A549 (cell line): ENCODE measurements at regions not wholly inside any gene's neighbourhood (a gene's known extent, or its start where the extent isn't known, plus 50 kb on each side); places are given as distances from the start of the nearest gene placed in this dataset.
A peak's percentile ranks its signal among the peaks of the same experiment; 100 is the strongest.
"Not testable (repeated sequence)": the region's sequence is repeated elsewhere in the genome, so short reads cannot be mapped to it uniquely, and the experiment has no call there.

Source experiments
- ATAC-seq, 2 experiments: fragments of 200-7000 bp in 1 of 2; fragments of >200 bp in 1 of 2; cut with Nextera tagmentation in 1 of 2; cut with Tn5 transposase in 1 of 2; 3 replicates each; pipeline versions ENCODE4 v1.8.0 to v1.9.1; 2018 to 2020; ENCODE audit warnings: mild to moderate bottlenecking in 1 of 2, moderate library complexity in 1 of 2
- CTCF ChIA-PET: fragments of 300-600 bp; sonication (Branson Sonifier 250); formaldehyde crosslinking; extraction: SDS; loops from one replicate; lab custom pipeline; 2021; ENCODE audit warnings: antibody characterized with exemption, inconsistent platforms; lab: Yijun Ruan, JAX
- POLR2A ChIA-PET: fragments of 350-600 bp; formaldehyde crosslinking; extraction: SDS; loops from one replicate; lab custom pipeline; 2021; ENCODE audit warnings: antibody characterized with exemption, inconsistent platforms; lab: Yijun Ruan, JAX
- DNase-seq, 2 experiments: peaks; one replicate each; pipeline versions ENCODE4 v3.0.0 to v3.0.0-alpha.2; 2011 to 2016; ENCODE audit warnings: low read depth in 1 of 2, low spot score in 1 of 2
- FAIRE-seq: peaks from 2 replicates; lab custom pipeline; 2011; peaks lifted over from hg19 to GRCh38; lab: Jason Lieb, UNC
- H3K27ac ChIP-seq, 2 experiments: fragments of >200 bp; sonication (Bioruptor Twin); formaldehyde crosslinking; 3 replicates each; pipeline ENCODE4 v1.5.1; 2016 to 2017
- H3K4me1 ChIP-seq: fragments of >200 bp; sonication (Bioruptor Twin); formaldehyde crosslinking; 3 replicates; pipeline ENCODE4 v1.6.1; 2016
- H3K4me2 ChIP-seq: fragments of >200 bp; sonication (Bioruptor Twin); formaldehyde crosslinking; 3 replicates; pipeline ENCODE4 v1.6.1; 2016
- H3K4me3 ChIP-seq: fragments of >200 bp; sonication (Bioruptor Twin); formaldehyde crosslinking; 3 replicates; pipeline ENCODE4 v1.5.1; 2016
- H3K9me3 ChIP-seq: fragments of >200 bp; sonication (Bioruptor Twin); formaldehyde crosslinking; 3 replicates; pipeline ENCODE4 v1.6.1; 2016
- BCL3 ChIP-seq: fragments of >200 bp; sonication (Bioruptor Twin); formaldehyde crosslinking; IDR thresholded peaks from 3 replicates; pipeline ENCODE4 v1.6.1; 2016
- BHLHE40 ChIP-seq: IDR thresholded peaks from 2 replicates; pipeline ENCODE4 v1.6.1; 2012; ENCODE audit warnings: low read depth, low read length, inconsistent platforms
- CBX2 ChIP-seq: fragments of 200-600 bp; sonication (generic); IDR thresholded peaks from 2 replicates; pipeline ENCODE4 v1.6.1; 2016; ENCODE audit warnings: low read depth, mild to moderate bottlenecking, borderline replicate concordance
- CBX8 ChIP-seq: fragments of 200-600 bp; sonication (generic); IDR thresholded peaks from 2 replicates; pipeline ENCODE4 v1.6.1; 2016
- CEBPB ChIP-seq, 2 experiments: fragments of >200 bp in 1 of 2; sonication (Bioruptor Twin) in 1 of 2; formaldehyde crosslinking in 1 of 2; IDR thresholded peaks; 2 replicates each; pipeline ENCODE4 v1.6.1; 2012 to 2016
- CHD2 ChIP-seq: fragments of 150-350 bp; IDR thresholded peaks from 2 replicates; pipeline ENCODE4 v1.6.1; 2014; ENCODE audit warnings: low read length; ENCODE audit not compliant: partially characterized antibody
- CHD4 ChIP-seq: fragments of 200-600 bp; sonication (generic); IDR thresholded peaks from 2 replicates; pipeline ENCODE4 v1.6.1; 2016; ENCODE audit warnings: antibody characterized with exemption, mild to moderate bottlenecking, borderline replicate concordance
- EHMT2 ChIP-seq: fragments of 200-600 bp; sonication (generic); IDR thresholded peaks from 2 replicates; pipeline ENCODE4 v1.6.1; 2016; ENCODE audit warnings: antibody characterized with exemption, low read depth, mild to moderate bottlenecking, moderate library complexity
- FOSL2 ChIP-seq, 2 experiments: fragments of 450-650 bp in 1 of 2; fragments of >200 bp in 1 of 2; sonication (Bioruptor Twin) in 1 of 2; formaldehyde crosslinking; IDR thresholded peaks; 2 replicates each; pipeline versions ENCODE4 v1.5.0 to v1.6.1; 2016 to 2020; ENCODE audit warnings: mild to moderate bottlenecking in 1 of 2, moderate library complexity in 1 of 2
- GATA3 ChIP-seq: IDR thresholded peaks from 2 replicates; pipeline ENCODE4 v1.6.1; 2012; ENCODE audit warnings: borderline replicate concordance
- HDAC2 ChIP-seq: fragments of 200-600 bp; sonication (generic); IDR thresholded peaks from 2 replicates; pipeline ENCODE4 v1.6.1; 2016
- HOXB13 ChIP-seq: fragments of 250-450 bp; sonication (Bioruptor Pico); IDR thresholded peaks from 2 replicates; pipeline ENCODE4 v1.5.0; 2020; ENCODE audit warnings: low read depth, mild to moderate bottlenecking, moderate library complexity
- JUN ChIP-seq, 2 experiments: fragments of >200 bp; sonication (Bioruptor Twin); formaldehyde crosslinking; IDR thresholded peaks; 2 replicates in 1 of 2; 3 replicates in 1 of 2; pipeline ENCODE4 v1.6.1; 2016 to 2017
- KDM1A ChIP-seq: fragments of 200-600 bp; sonication (generic); IDR thresholded peaks from 2 replicates; pipeline ENCODE4 v1.6.1; 2016; ENCODE audit warnings: low read depth, mild to moderate bottlenecking
- MAFK ChIP-seq: fragments of 450-650 bp; IDR thresholded peaks from 2 replicates; pipeline ENCODE4 v1.6.1; 2014; ENCODE audit not compliant: partially characterized antibody
- RCOR1 ChIP-seq: fragments of 150-350 bp; IDR thresholded peaks from 2 replicates; pipeline ENCODE4 v1.6.1; 2014; ENCODE audit warnings: antibody characterized with exemption, low read length, low read depth
- RFX5 ChIP-seq: fragments of 450-650 bp; IDR thresholded peaks from 2 replicates; pipeline ENCODE4 v1.7.1; 2014; ENCODE audit warnings: antibody characterized with exemption, mild to moderate bottlenecking, moderate library complexity
- SMC3 ChIP-seq: fragments of >200 bp; sonication (Bioruptor Twin); formaldehyde crosslinking; IDR thresholded peaks from 3 replicates; pipeline ENCODE4 v1.6.1; 2018; ENCODE audit warnings: inconsistent platforms
- SREBF2 ChIP-seq: fragments of 450-650 bp; IDR thresholded peaks from 2 replicates; pipeline ENCODE4 v1.6.1; 2014; ENCODE audit warnings: mild to moderate bottlenecking, moderate library complexity
- TFCP2L1 ChIP-seq: fragments of 250-450 bp; sonication (Bioruptor Pico); IDR thresholded peaks from 2 replicates; pipeline ENCODE4 v1.5.0; 2021; ENCODE audit warnings: mild to moderate bottlenecking
- TP53 ChIP-seq: fragments of 250-450 bp; sonication (Bioruptor Pico); IDR thresholded peaks from 2 replicates; pipeline ENCODE4 v1.5.0; 2021; ENCODE audit warnings: mild to moderate bottlenecking, moderate library complexity
- ZC3H11A ChIP-seq: fragments of 450-650 bp; IDR thresholded peaks from 2 replicates; pipeline ENCODE4 v1.6.1; 2014; ENCODE audit warnings: antibody characterized with exemption, mild to moderate bottlenecking
- ZFP36 ChIP-seq: fragments of 450-650 bp; IDR thresholded peaks from 2 replicates; pipeline ENCODE4 v1.6.1; 2014; ENCODE audit warnings: borderline replicate concordance; ENCODE audit not compliant: partially characterized antibody
- ZNF302 ChIP-seq: fragments of 250-450 bp; sonication (Bioruptor Pico); IDR thresholded peaks from 2 replicates; pipeline ENCODE4 v1.9.0; 2021; ENCODE audit warnings: inconsistent platforms, mild to moderate bottlenecking, moderate library complexity
- ZSCAN20 ChIP-seq: fragments of 250-450 bp; sonication (Bioruptor Pico); IDR thresholded peaks from 2 replicates; pipeline ENCODE4 v1.8.0; 2022; ENCODE audit warnings: mild to moderate bottlenecking, moderate library complexity
- WGBS: methylation state at CpG from one replicate; pipeline ENCODE4 v1.1.6; 2017; ENCODE audit errors: missing lambda C conversion rate; 5-methylcytosine and 5-hydroxymethylcytosine counted together
- TF ChIP-seq, protein P1 (sequence below): fragments of 250-450 bp; sonication (Bioruptor Pico); IDR thresholded peaks from 2 replicates; pipeline ENCODE4 v1.5.0; 2021; ENCODE audit warnings: mild to moderate bottlenecking, moderate library complexity, borderline replicate concordance
- TF ChIP-seq, protein P2 (sequence below): fragments of 200-600 bp; sonication (generic); IDR thresholded peaks from 2 replicates; pipeline ENCODE4 v1.6.1; 2016; ENCODE audit warnings: antibody characterized with exemption, mild to moderate bottlenecking, moderate library complexity
- TF ChIP-seq, protein P3 (sequence below): fragments of 450-650 bp; IDR thresholded peaks from 2 replicates; pipeline ENCODE4 v1.6.1; 2014; ENCODE audit warnings: antibody characterized with exemption

- no peak for ATAC-seq
- FAIRE-seq, result no peak
- ChIA-PET CTCF (interaction anchor here (0.5 to 2.9 kb wide), 3 partner anchors 20 to 1907 kb away, joined by 3 to 13 read pairs (median 5); no protein-coding TSS in a partner anchor), POLR2A (no interaction called here)
- Histone ChIP-seq H3K9me3 (peaks cover 4% of the 10 kb centered on the region; the same call in 1 of the 3 replicates), H3K4me2 (no peak overlapping the region), H3K27ac (no peak overlapping the region), H3K4me3 (no peak overlapping the region), H3K4me1 (no peaks in the 10 kb centered on the region)
- WGBS, result 23% methylated on average over 5 of the region's 5 CpGs
- DNase-seq, result no peak
- no peak for TF ChIP-seq RFX5
- TF ChIP-seq EHMT2, result no peak
- no peak for TF ChIP-seq SMC3
- TF ChIP-seq ZFP36, result no peak
- TF ChIP-seq, protein P1, sequence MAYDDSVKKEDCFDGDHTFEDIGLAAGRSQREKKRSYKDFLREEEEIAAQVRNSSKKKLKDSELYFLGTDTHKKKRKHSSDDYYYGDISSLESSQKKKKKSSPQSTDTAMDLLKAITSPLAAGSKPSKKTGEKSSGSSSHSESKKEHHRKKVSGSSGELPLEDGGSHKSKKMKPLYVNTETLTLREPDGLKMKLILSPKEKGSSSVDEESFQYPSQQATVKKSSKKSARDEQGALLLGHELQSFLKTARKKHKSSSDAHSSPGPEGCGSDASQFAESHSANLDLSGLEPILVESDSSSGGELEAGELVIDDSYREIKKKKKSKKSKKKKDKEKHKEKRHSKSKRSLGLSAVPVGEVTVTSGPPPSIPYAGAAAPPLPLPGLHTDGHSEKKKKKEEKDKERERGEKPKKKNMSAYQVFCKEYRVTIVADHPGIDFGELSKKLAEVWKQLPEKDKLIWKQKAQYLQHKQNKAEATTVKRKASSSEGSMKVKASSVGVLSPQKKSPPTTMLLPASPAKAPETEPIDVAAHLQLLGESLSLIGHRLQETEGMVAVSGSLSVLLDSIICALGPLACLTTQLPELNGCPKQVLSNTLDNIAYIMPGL (CRISPR knock-in tag), result no peak
- TF ChIP-seq GATA3, result no peak
- TF ChIP-seq, protein P2, sequence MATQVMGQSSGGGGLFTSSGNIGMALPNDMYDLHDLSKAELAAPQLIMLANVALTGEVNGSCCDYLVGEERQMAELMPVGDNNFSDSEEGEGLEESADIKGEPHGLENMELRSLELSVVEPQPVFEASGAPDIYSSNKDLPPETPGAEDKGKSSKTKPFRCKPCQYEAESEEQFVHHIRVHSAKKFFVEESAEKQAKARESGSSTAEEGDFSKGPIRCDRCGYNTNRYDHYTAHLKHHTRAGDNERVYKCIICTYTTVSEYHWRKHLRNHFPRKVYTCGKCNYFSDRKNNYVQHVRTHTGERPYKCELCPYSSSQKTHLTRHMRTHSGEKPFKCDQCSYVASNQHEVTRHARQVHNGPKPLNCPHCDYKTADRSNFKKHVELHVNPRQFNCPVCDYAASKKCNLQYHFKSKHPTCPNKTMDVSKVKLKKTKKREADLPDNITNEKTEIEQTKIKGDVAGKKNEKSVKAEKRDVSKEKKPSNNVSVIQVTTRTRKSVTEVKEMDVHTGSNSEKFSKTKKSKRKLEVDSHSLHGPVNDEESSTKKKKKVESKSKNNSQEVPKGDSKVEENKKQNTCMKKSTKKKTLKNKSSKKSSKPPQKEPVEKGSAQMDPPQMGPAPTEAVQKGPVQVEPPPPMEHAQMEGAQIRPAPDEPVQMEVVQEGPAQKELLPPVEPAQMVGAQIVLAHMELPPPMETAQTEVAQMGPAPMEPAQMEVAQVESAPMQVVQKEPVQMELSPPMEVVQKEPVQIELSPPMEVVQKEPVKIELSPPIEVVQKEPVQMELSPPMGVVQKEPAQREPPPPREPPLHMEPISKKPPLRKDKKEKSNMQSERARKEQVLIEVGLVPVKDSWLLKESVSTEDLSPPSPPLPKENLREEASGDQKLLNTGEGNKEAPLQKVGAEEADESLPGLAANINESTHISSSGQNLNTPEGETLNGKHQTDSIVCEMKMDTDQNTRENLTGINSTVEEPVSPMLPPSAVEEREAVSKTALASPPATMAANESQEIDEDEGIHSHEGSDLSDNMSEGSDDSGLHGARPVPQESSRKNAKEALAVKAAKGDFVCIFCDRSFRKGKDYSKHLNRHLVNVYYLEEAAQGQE, result no peak
- no peak for TF ChIP-seq MAFK
- TF ChIP-seq ZC3H11A, result no peak
- no peak for TF ChIP-seq BHLHE40
- TF ChIP-seq ZNF302 (CRISPR knock-in tag), result no peak
- no peak for TF ChIP-seq HDAC2
- no peak for TF ChIP-seq RCOR1
- no peak for TF ChIP-seq TP53
- TF ChIP-seq BCL3, result no peak
Measured at GRCh38 chr12:114604606-114605005, 79.4 kb downstream of the TBX3 start.

DNA sequence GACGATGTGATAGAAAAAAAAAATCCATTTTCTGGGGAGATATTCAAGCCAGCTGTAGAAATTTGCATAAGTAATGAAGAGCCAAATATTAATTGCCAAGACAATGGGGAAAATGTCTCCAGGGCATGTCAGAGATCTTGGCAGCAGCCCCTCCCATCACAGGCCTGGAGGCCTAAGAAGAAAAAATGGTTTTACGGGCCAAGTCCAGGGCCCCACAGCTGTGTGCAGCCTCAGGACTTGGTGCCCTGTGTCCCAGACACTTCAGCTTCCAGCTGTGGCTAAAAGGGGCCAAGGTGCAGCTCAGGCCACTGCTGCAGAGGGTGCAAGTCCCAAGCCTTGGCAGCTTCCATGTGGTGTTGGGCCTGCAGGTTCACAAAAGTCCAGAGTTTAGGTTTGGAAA, 83.4 kb downstream of the TBX3 start:
- 85% methylated on average over 2 of the region's 2 CpGs for WGBS
- not testable (repeated sequence) for ATAC-seq

GRCh38 chr12:114598111-114598510, 85.9 kb downstream of the TBX3 start:
- 6% methylated on average over 2 of the region's 2 CpGs for WGBS
- Histone ChIP-seq H3K4me1 (no peaks in the 10 kb centered on the region), H3K9me3 (peaks cover 6% of the 10 kb centered on the region; the same call in 2 of the 3 replicates), H3K4me2 (no peak overlapping the region), H3K4me3 (no peak overlapping the region), H3K27ac (no peak overlapping the region)
- DNase-seq (no peak), FAIRE-seq (no peak), ATAC-seq (no peak)
- CTCF ChIA-PET, result interaction anchor here (0.6 to 0.8 kb wide), 2 partner anchors 11 to 633 kb away, joined by 3 to 5 read pairs; no protein-coding TSS in a partner anchor
- TF ChIP-seq CHD2 (no peak), KDM1A (no peak), CEBPB (IDR thresholded peaks at IDR 0.05) (no peak), TP53 (no peak), ZFP36 (no peak), BHLHE40 (no peak), CBX2 (no peak), RFX5 (no peak), ZNF302 (CRISPR knock-in tag) (no peak), HOXB13 (CRISPR knock-in tag) (no peak), JUN (IDR thresholded peaks at IDR 0.05) (no peak), CBX8 (no peak), SREBF2 (no peak), FOSL2 (IDR thresholded peaks at IDR 0.05) (no peak), FOSL2 (CRISPR knock-in tag; IDR thresholded peaks at IDR 0.05) (no peak), ZSCAN20 (CRISPR knock-in tag) (no peak), SMC3 (no peak), CHD4 (no peak), TFCP2L1 (CRISPR knock-in tag) (no peak)
- TF ChIP-seq, protein P3, sequence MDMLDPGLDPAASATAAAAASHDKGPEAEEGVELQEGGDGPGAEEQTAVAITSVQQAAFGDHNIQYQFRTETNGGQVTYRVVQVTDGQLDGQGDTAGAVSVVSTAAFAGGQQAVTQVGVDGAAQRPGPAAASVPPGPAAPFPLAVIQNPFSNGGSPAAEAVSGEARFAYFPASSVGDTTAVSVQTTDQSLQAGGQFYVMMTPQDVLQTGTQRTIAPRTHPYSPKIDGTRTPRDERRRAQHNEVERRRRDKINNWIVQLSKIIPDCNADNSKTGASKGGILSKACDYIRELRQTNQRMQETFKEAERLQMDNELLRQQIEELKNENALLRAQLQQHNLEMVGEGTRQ, result no peak
- POLR2A ChIA-PET, result no interaction called here

More for the DNA sequence above, 83.4 kb downstream of the TBX3 start:
- H3K27ac ChIP-seq, H3K4me1 ChIP-seq, H3K4me2 ChIP-seq: not testable (repeated sequence)
- TF ChIP-seq ZFP36, result peak; percentile 19
- TF ChIP-seq, all 56 proteins: peak for 1; not testable (repeated sequence) for 55
- FAIRE-seq, POLR2A ChIA-PET, H3K9me3 ChIP-seq, DNase-seq, H3K4me3 ChIP-seq: not testable (repeated sequence)
- CTCF ChIA-PET, result interaction anchor here (1.1 kb wide), 1 partner anchor 11 kb away, joined by 5 read pairs; no protein-coding TSS in a partner anchor
